CD14-positive monocyte (primary cell): ENCODE measurements at regions not wholly inside any gene's neighbourhood (a gene's known extent, or its start where the extent isn't known, plus 50 kb on each side); places are given as distances from the start of the nearest gene placed in this dataset.

Source experiments
- DNase-seq, 3 donors: peaks; one replicate each; pipeline ENCODE4 v3.0.0-alpha.2; 2011 to 2022
- H2AFZ ChIP-seq: 2 replicates; pipeline ENCODE4 v1.6.0; 2012; ENCODE audit warnings: mild to moderate bottlenecking, low read depth, low read length, inconsistent platforms; ENCODE audit not compliant: insufficient read depth, poor library complexity, severe bottlenecking
- H3K27ac ChIP-seq, 2 donors: 1 replicate in 1 of 2; 2 replicates in 1 of 2; pipeline ENCODE4 v1.5.1; 2012 to 2013; ENCODE audit warnings: low read length in 2 of 2, control low read depth in 1 of 2, inconsistent platforms in 1 of 2, low read depth in 1 of 2, mild to moderate bottlenecking in 1 of 2
- H3K27me3 ChIP-seq, 2 donors: one replicate each; pipeline versions ENCODE4 v1.6.0 to v1.6.1; 2011 to 2013; ENCODE audit warnings: low read length in 2 of 2; ENCODE audit not compliant: control insufficient read depth in 2 of 2, insufficient read depth in 2 of 2
- H3K36me3 ChIP-seq, 2 donors: replicated peaks in 1 of 2; 1 replicate in 1 of 2; 2 replicates in 1 of 2; pipeline versions ENCODE4 v1.5.1 to v1.6.1; 2012 to 2013; ENCODE audit warnings: low read length in 2 of 2, control low read depth in 1 of 2, inconsistent platforms in 1 of 2, mild to moderate bottlenecking in 1 of 2; ENCODE audit not compliant: insufficient read depth in 2 of 2, control insufficient read depth in 1 of 2
- H3K4me1 ChIP-seq, 2 donors: 1 replicate in 1 of 2; 2 replicates in 1 of 2; pipeline versions ENCODE4 v1.5.1 to v1.6.1; 2012 to 2013; ENCODE audit warnings: low read length in 2 of 2, control low read depth in 1 of 2, inconsistent platforms in 1 of 2, mild to moderate bottlenecking in 1 of 2, moderate library complexity in 1 of 2; ENCODE audit not compliant: insufficient read depth in 2 of 2, control insufficient read depth in 1 of 2
- H3K4me2 ChIP-seq: replicated peaks from 2 replicates; pipeline ENCODE3; 2012; ENCODE audit warnings: low read length, moderate library complexity, mild to moderate bottlenecking; ENCODE audit not compliant: poor library complexity, severe bottlenecking; ENCODE audit errors: extremely low read depth
- H3K4me3 ChIP-seq, 3 experiments: fragments of 200-600 bp in 1 of 3; sonication (generic) in 1 of 3; replicated peaks in 1 of 3; 1 replicate in 2 of 3; 2 replicates in 1 of 3; pipeline ENCODE4 v1.5.1; 2011 to 2013; ENCODE audit warnings: low read length in 3 of 3, mild to moderate bottlenecking in 3 of 3, control low read depth in 2 of 3, low read depth in 2 of 3, inconsistent platforms in 1 of 3, moderate library complexity in 1 of 3
- H3K79me2 ChIP-seq: 2 replicates; pipeline ENCODE4 v1.6.0; 2012; ENCODE audit warnings: mild to moderate bottlenecking, control low read depth, inconsistent platforms, low read length, moderate library complexity; ENCODE audit not compliant: insufficient read depth
- H3K9ac ChIP-seq: 2 replicates; pipeline ENCODE4 v1.6.0; 2017; ENCODE audit warnings: low read length, mild to moderate bottlenecking; ENCODE audit not compliant: insufficient read depth, poor library complexity, severe bottlenecking
- H3K9me3 ChIP-seq, 2 donors: replicated peaks in 1 of 2; 1 replicate in 1 of 2; 2 replicates in 1 of 2; pipeline versions ENCODE4 v1.5.1 to v1.6.1; 2012 to 2013; ENCODE audit warnings: low read length in 2 of 2, control low read depth in 1 of 2; ENCODE audit not compliant: control insufficient read depth in 1 of 2, insufficient read depth in 1 of 2
- H4K20me1 ChIP-seq: 2 replicates; pipeline ENCODE4 v1.6.0; 2012; ENCODE audit warnings: mild to moderate bottlenecking, low read length, control low read depth, moderate library complexity; ENCODE audit not compliant: insufficient read depth
- H3K27ac Mint-ChIP-seq, 7 donors: one replicate each; pipeline ENCODE4 v1.8.0; 2020; ENCODE audit warnings: mild to moderate bottlenecking in 7 of 7, mixed read lengths in 7 of 7, moderate library complexity in 6 of 7, inconsistent platforms in 2 of 7
- H3K27me3 Mint-ChIP-seq, 3 donors: one replicate each; pipeline ENCODE4 v1.8.0; 2021 to 2022; ENCODE audit warnings: low read depth in 3 of 3, mild to moderate bottlenecking in 3 of 3, mixed read lengths in 3 of 3, moderate library complexity in 3 of 3, inconsistent platforms in 1 of 3
- H3K36me3 Mint-ChIP-seq, 2 donors: one replicate each; pipeline ENCODE4 v1.8.0; 2020; ENCODE audit warnings: mixed read lengths in 2 of 2, inconsistent platforms in 1 of 2, mild to moderate bottlenecking in 1 of 2
- H3K4me1 Mint-ChIP-seq: one replicate; pipeline ENCODE4 v1.8.0; 2020; ENCODE audit warnings: mild to moderate bottlenecking, mixed read lengths
- H3K4me3 Mint-ChIP-seq, 2 donors: one replicate each; pipeline ENCODE4 v1.8.0; 2020; ENCODE audit warnings: mild to moderate bottlenecking in 2 of 2, mixed read lengths in 2 of 2, moderate library complexity in 1 of 2
- H3K9me3 Mint-ChIP-seq, 7 donors: one replicate each; pipeline ENCODE4 v1.8.0; 2020 to 2022; ENCODE audit warnings: mixed read lengths in 7 of 7, mild to moderate bottlenecking in 6 of 7, moderate library complexity in 6 of 7, inconsistent platforms in 2 of 7
- CTCF ChIP-seq: fragments of 200-600 bp; IDR thresholded peaks from one replicate; pipeline ENCODE4 v1.8.0; 2022; ENCODE audit warnings: antibody characterized with exemption, mild to moderate bottlenecking
- WGBS: methylation state at CpG from one replicate; pipeline ENCODE4 v1.1.5; 2013; ENCODE audit warnings: missing lambda C conversion rate; ENCODE audit not compliant: insufficient coverage; 5-methylcytosine and 5-hydroxymethylcytosine counted together
- intact Hi-C, 2 donors: fragments of 100-400 bp; cut with micrococcal nuclease; formaldehyde crosslinking; loops; one replicate each; pipeline versions ENCODE4 v1.15.0 to v1.15.1; 2023

DNA sequence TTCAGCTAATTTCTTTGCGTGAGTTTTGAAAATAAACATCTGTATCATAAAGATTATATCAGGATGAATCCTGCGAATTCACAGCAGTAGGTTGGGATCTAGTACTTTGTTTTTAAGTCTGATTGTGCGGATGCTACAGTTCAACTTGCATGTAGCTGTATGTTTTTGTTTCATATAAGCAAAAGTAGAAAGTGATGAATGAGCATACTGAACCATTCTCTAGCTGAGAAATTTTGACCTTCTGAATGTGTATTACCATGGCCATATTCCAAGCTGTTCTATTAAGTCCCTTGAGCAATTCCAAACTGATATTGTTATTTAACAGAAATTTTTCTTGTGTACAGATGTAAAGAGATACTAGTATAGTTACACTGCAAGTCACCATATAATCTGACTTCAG lies 358.8 kb upstream of the MEOX2 start:
- DNase-seq = no peak
- peaks cover 0 to 5% of the 10 kb centered on the region in 2 donors for H3K9me3 ChIP-seq
- no peak for TF ChIP-seq CTCF
- no peak overlapping the region for H3K4me3 ChIP-seq
- no peaks in the 10 kb centered on the region for H3K36me3 ChIP-seq
- Mint-ChIP-seq H3K4me3 (no peak overlapping the region), H3K27me3 (peaks cover 0 to 2% (median 0%) of the 10 kb centered on the region in 3 donors), H3K36me3 (no peaks in the 10 kb centered on the region), H3K9me3 (peaks cover 2 to 14% (median 8%) of the 10 kb centered on the region in 7 donors), H3K27ac (no peak overlapping the region), H3K4me1 (no peaks in the 10 kb centered on the region)
- no peak overlapping the region for H2AFZ ChIP-seq
- WGBS = 100% methylated on average over 1 of the region's 3 CpGs
- no peaks in the 10 kb centered on the region for H3K79me2 ChIP-seq
- intact Hi-C loops = no loop called here
- H3K27ac ChIP-seq = no peak overlapping the region
- H4K20me1 ChIP-seq = no peaks in the 10 kb centered on the region
- H3K4me2 ChIP-seq = no peak overlapping the region
- no peaks in the 10 kb centered on the region for H3K4me1 ChIP-seq
- no peaks in the 10 kb centered on the region for H3K27me3 ChIP-seq
- H3K9ac ChIP-seq = no peak overlapping the region

DNA sequence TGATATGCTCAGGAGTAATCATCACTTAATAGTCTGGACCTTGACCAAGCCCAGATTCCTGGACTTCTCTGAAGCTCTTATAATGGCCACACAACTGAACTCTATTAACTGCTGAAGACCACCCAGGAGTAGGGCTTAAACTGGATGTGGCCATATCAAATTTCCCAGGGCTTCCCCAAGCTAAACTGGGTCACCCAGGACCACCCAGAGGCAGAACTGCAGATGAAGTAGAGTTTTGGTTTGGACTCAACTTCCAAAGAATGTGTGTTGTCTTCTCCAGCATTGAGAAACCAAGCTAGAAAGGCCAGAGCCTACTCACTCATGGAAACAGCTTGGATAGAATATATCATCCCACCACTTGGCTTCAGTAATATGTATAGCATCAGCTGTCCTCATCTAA lies 358.2 kb upstream of the MEOX2 start:
- Histone ChIP-seq H4K20me1 (no peaks in the 10 kb centered on the region), H3K4me2 (no peak overlapping the region), H3K79me2 (no peaks in the 10 kb centered on the region), H3K9ac (no peak overlapping the region), H3K27me3 (no peaks in the 10 kb centered on the region), H3K4me3 (no peak overlapping the region), H2AFZ (no peak overlapping the region), H3K27ac (no peak overlapping the region), H3K36me3 (no peaks in the 10 kb centered on the region), H3K9me3 (peaks cover 0 to 5% of the 10 kb centered on the region in 2 donors), H3K4me1 (no peaks in the 10 kb centered on the region)
- Mint-ChIP-seq H3K4me1 (no peaks in the 10 kb centered on the region), H3K27ac (no peak overlapping the region), H3K9me3 (peaks cover 2 to 14% (median 9%) of the 10 kb centered on the region in 7 donors), H3K4me3 (no peak overlapping the region), H3K27me3 (peaks cover 0 to 2% (median 0%) of the 10 kb centered on the region in 3 donors), H3K36me3 (no peaks in the 10 kb centered on the region)
- no peak for DNase-seq
- no peak for TF ChIP-seq CTCF
- intact Hi-C loops = no loop called here
